GM13977 (cell line): ENCODE measurements at regions not wholly inside any gene's neighbourhood (a gene's known extent, or its start where the extent isn't known, plus 50 kb on each side); places are given as distances from the start of the nearest gene placed in this dataset.

Source experiments
- DNase-seq: peaks from one replicate; pipeline ENCODE4 v3.0.0; 2012; ENCODE audit warnings: low spot score
- in situ Hi-C: fragments of 300-500 bp; cut with MboI; formaldehyde crosslinking; loops from one replicate; pipeline ENCODE4 v1.12.0; 2022; ENCODE audit warnings: low sequenced_read_pairs, low pct_unique_long_range_greater_than_20kb, mixed read lengths, inconsistent platforms; ENCODE audit not compliant: unreplicated experiment
- TF ChIP-seq, protein P1 (sequence below): IDR thresholded peaks from 2 replicates; pipeline ENCODE4 v1.5.1; 2012; ENCODE audit warnings: mild to moderate bottlenecking, control low read depth; ENCODE audit not compliant: insufficient read depth; ENCODE audit errors: extremely low read depth, missing control alignments

DNA sequence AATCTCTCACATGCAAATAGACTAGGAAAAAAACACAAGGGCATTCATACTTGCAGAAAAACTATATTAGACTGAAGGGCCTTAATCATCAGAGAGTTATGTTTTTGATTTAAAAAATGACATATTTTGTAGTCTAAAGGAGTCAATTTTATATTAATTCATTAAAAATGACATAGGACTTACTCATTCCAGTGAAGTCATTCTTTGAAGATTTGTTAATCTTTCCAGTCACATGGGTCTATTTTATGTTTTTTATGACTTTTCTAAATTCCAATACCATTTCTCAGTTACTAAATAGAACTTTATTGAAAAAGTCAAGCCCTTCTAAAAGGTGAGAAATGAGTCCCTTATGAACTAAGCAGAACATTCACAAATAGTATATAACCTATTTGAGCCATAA lies 743.8 kb upstream of the INTU start:
- TF ChIP-seq, protein P1, sequence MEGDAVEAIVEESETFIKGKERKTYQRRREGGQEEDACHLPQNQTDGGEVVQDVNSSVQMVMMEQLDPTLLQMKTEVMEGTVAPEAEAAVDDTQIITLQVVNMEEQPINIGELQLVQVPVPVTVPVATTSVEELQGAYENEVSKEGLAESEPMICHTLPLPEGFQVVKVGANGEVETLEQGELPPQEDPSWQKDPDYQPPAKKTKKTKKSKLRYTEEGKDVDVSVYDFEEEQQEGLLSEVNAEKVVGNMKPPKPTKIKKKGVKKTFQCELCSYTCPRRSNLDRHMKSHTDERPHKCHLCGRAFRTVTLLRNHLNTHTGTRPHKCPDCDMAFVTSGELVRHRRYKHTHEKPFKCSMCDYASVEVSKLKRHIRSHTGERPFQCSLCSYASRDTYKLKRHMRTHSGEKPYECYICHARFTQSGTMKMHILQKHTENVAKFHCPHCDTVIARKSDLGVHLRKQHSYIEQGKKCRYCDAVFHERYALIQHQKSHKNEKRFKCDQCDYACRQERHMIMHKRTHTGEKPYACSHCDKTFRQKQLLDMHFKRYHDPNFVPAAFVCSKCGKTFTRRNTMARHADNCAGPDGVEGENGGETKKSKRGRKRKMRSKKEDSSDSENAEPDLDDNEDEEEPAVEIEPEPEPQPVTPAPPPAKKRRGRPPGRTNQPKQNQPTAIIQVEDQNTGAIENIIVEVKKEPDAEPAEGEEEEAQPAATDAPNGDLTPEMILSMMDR = no peak
- in situ Hi-C loops = no loop called here
- DNase-seq = no peak

- in situ Hi-C loops = no loop called here
- no peak for DNase-seq
- TF ChIP-seq, protein P1 = no peak
Observed at GRCh38 chr4:126890383-126890782, 742.4 kb upstream of the INTU start.

DNA sequence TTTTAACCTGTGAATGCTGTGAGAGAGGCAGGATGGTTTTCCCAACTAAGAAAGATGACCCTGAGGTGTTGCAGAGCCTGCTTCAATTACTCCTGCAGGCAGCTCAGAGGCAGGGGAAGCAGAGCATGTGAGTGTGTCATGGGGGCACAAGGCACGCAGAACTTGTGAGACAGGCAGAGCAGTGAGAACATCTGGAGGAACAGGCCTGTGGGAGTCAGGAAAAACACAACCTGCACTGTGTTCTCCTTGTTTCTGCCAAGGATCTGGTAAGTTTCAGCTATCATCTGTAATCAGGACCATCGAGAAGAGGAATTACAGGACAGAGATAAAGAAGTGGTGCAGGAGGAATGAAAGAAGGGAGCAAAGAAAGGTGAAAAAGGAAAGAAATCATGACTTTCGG lies 741.8 kb upstream of the INTU start:
- DNase-seq = no peak
- TF ChIP-seq, protein P1 = no peak
- in situ Hi-C loops = no loop called here

- no peak for DNase-seq
- TF ChIP-seq, protein P1 = no peak
- in situ Hi-C loops = no loop called here
Observed at GRCh38 chr4:126894963-126895362, 737.8 kb upstream of the INTU start.

GRCh38 chr4:126895988-126896570 lies 736.7 kb upstream of the INTU start:
- TF ChIP-seq, protein P1 = no peak
- in situ Hi-C loops = no loop called here
- no peak for DNase-seq

DNA sequence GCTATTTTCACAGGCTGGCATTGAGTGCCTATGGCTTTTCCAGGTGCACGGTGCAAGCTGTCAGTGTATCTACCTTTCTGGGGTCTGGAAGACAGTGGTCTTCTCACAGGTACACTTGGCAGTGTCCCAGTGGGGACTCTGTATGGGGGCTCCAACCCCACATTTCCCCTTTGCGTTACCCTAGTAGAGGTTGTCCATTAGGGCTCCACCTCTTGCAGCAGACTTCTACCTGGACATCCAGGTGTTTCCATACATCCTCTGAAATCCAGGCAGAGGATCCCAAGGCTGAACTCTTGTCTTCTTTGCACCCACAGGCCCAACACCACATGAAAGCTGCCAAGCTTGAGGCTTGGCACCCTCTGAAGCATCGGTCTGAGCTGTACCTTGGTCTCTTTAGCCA lies 735.7 kb upstream of the INTU start:
- in situ Hi-C loops = no loop called here
- DNase-seq = no peak
- TF ChIP-seq, protein P1 = no peak

DNA sequence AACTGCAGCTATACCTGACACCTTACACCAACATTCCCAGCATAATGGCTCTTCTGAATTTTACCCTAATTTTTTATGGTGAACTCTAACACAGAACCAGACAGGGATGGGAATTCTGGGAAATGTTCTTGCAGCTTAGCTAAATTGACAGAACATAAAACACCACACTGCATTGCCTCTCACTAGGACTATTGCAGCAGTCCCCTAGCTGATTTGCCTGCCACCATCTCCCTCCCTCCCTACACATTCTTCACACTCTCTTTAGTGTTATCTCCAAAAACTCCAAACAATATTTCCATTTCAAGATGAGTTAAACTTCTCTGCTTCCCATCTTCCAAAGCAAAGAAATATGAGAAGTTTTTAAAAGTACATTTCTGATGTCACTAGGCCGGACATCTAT lies 733.9 kb upstream of the INTU start:
- no peak for DNase-seq
- in situ Hi-C loops = no loop called here
- TF ChIP-seq, protein P1 = no peak
